Cardiac muscle cell (in vitro differentiated cells and primary cell): ENCODE measurements at regions not wholly inside any gene's neighbourhood (a gene's known extent, or its start where the extent isn't known, plus 50 kb on each side); places are given as distances from the start of the nearest gene placed in this dataset.
"Not testable (repeated sequence)": the region's sequence is repeated elsewhere in the genome, so short reads cannot be mapped to it uniquely, and the experiment has no call there.

Experiments used
- DNase-seq, 2 donors: peaks; one replicate each; pipeline versions ENCODE4 v3.0.0 to v3.0.0-alpha.2; 2010 to 2017; ENCODE audit warnings: low read depth in 1 of 2, low spot score in 1 of 2
- H3K27ac ChIP-seq: fragments of 200-600 bp; sonication (generic); 2 replicates; pipeline ENCODE4 v1.5.1; 2016
- H3K27me3 ChIP-seq: fragments of 200-600 bp; sonication (generic); 2 replicates; pipeline ENCODE4 v1.6.0; 2016; ENCODE audit warnings: control low read depth
- H3K36me3 ChIP-seq: fragments of 200-600 bp; sonication (generic); 2 replicates; pipeline ENCODE4 v1.5.1; 2016; ENCODE audit warnings: control low read depth
- H3K4me1 ChIP-seq: fragments of 200-600 bp; sonication (generic); 2 replicates; pipeline ENCODE4 v1.8.1; 2017; ENCODE audit warnings: low read depth, mild to moderate bottlenecking, mixed run types
- H3K4me3 ChIP-seq: fragments of 200-600 bp; sonication (generic); 2 replicates; pipeline ENCODE4 v1.5.1; 2016; ENCODE audit warnings: mild to moderate bottlenecking
- H3K9me3 ChIP-seq: fragments of 200-600 bp; sonication (generic); 2 replicates; pipeline ENCODE4 v1.5.1; 2017; ENCODE audit warnings: low read depth, mild to moderate bottlenecking, control low read depth
- TF ChIP-seq, protein P1 (sequence below): IDR thresholded peaks from 2 replicates; pipeline ENCODE4 v1.5.1; 2012; ENCODE audit warnings: low read depth, mild to moderate bottlenecking, low read length

DNA sequence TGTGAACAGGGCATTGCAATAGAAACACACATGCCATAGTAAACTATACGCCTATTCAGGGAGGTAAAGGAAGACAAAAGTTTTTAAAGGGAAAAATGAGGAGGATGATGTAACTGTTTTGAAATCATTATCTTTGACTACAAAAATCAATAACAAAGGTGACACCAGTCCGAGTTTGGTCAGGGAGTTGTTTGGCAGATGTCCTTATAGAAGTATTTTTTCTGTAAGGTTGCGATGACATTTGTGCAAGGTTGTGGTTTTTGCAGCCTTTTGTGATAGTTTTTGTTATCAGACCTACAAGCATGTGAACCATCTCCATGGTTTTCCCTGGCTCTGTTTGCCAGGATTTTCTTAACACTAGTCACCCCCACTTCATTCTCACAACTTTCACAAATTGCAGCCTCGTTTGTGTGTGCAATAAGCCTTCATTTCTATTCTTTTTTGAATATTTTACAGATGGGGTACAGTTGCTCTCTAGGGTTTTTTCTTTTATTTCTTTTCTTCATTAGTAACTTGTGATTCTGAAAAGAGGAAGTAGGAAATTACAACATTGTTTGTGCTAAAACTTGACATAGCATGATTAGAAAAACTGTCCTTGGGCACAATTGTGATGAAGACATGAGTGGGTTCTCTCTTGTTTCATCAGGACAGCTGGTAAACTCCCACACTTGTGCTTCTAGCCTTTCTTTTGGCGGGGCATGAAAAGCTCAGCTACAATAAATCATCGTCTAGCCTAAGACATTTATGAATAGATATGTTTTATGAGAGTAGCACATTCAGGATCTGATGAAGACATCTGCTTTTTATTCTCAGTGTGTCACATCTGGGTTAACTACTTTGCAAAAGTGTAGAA lies 60.2 kb upstream of the PNPLA4 start:
- Histone ChIP-seq H3K27me3 (no peaks in the 10 kb centered on the region), H3K4me3 (no peak overlapping the region)

DNA sequence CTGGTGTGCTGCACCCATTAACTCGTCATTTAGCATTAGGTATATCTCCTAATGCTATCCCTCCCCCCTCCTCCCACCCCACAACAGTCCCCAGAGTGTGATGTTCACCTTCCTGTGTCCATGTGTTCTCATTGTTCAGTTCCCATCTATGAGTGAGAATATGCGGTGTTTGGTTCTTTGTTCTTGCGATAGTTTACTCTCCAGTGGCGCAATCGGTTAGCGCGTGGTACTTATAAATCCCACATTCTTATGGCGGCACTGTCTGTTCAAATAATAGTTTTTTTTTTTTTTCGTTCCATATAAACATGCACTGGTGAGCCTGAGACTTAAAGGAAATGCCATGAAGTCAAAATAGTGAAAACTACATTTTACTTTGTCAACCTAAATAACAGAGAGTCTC lies 59.5 kb upstream of the PNPLA4 start:
- not testable (repeated sequence) for H3K4me3 ChIP-seq, H3K27me3 ChIP-seq, DNase-seq, H3K27ac ChIP-seq, H3K36me3 ChIP-seq, H3K9me3 ChIP-seq
- H3K4me1 ChIP-seq: peaks cover 16% of the 10 kb centered on the region

More for the DNA sequence above, 60.2 kb upstream of the PNPLA4 start:
- Histone ChIP-seq H3K36me3 (no peaks in the 10 kb centered on the region), H3K27ac (no peak overlapping the region), H3K9me3 (no peaks in the 10 kb centered on the region), H3K4me1 (peaks cover 16% of the 10 kb centered on the region)
- DNase-seq: no peak
- TF ChIP-seq, protein P1, sequence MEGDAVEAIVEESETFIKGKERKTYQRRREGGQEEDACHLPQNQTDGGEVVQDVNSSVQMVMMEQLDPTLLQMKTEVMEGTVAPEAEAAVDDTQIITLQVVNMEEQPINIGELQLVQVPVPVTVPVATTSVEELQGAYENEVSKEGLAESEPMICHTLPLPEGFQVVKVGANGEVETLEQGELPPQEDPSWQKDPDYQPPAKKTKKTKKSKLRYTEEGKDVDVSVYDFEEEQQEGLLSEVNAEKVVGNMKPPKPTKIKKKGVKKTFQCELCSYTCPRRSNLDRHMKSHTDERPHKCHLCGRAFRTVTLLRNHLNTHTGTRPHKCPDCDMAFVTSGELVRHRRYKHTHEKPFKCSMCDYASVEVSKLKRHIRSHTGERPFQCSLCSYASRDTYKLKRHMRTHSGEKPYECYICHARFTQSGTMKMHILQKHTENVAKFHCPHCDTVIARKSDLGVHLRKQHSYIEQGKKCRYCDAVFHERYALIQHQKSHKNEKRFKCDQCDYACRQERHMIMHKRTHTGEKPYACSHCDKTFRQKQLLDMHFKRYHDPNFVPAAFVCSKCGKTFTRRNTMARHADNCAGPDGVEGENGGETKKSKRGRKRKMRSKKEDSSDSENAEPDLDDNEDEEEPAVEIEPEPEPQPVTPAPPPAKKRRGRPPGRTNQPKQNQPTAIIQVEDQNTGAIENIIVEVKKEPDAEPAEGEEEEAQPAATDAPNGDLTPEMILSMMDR: no peak

DNA sequence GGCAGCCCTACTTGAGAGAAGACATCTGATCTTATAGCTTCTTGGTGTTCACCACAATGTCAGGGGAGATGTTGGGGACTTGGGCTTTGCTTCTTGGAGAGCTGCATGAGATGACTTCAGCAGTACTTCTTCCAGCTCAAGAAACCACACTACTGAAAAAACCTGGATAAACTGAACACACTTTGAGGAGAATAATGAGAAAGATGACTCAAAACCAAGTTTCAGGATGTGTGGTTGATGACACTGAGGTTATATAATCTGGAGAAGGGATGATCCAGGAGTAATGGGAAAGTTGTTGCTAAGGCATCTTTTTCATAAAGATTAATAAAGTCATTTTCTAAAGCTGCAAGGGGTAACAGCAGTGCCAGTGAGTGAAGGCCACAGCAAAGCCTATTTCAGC lies 58.4 kb upstream of the PNPLA4 start:
- TF ChIP-seq, protein P1: no peak
- H3K27ac ChIP-seq: no peak overlapping the region

DNA sequence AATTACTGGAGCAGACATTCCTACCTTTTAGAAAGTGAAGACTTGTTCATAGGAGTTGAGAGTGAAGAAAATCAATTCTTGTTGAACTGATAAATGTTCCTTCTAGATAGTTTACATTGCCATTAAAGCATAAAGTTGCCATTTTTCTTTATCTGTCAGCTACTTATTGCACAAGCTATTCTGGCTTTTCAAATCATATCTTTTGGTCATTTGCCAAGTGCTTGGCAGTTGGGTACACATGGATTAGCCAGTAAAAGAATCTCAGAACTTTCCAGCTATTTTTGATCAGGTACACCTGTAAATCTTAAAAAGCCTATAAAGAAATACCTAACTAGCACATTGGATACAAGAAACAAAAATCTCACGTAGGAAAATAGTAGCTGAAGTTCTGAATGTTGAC lies 56.4 kb upstream of the PNPLA4 start:
- H3K27me3 ChIP-seq: no peaks in the 10 kb centered on the region
- DNase-seq: peak in 1 of 2 donors; percentile 7
- TF ChIP-seq, protein P1: no peak
- H3K9me3 ChIP-seq: no peaks in the 10 kb centered on the region
- peaks cover 21% of the 10 kb centered on the region for H3K4me1 ChIP-seq
- no peak overlapping the region for H3K4me3 ChIP-seq
- no peaks in the 10 kb centered on the region for H3K36me3 ChIP-seq
- peak overlapping the region; percentile 7 for H3K27ac ChIP-seq

More for the DNA sequence above, 58.4 kb upstream of the PNPLA4 start:
- Histone ChIP-seq H3K27me3 (no peaks in the 10 kb centered on the region), H3K4me1 (peaks cover 21% of the 10 kb centered on the region), H3K4me3 (no peak overlapping the region), H3K9me3 (no peaks in the 10 kb centered on the region), H3K36me3 (no peaks in the 10 kb centered on the region)
- no peak for DNase-seq
